Endothelial cell of umbilical vein (primary cell): ENCODE measurements at regions not wholly inside any gene's neighbourhood (a gene's known extent, or its start where the extent isn't known, plus 50 kb on each side); places are given as distances from the start of the nearest gene placed in this dataset.

Experiments used
- BruUV-seq: library from RNA; stranded (reverse); fragments of 400-500 nt; replicated peaks from 2 replicates; lab custom pipeline; 2021; lab: Mats Ljungman, UMichigan
- CTCF ChIA-PET: fragments of 300-600, 350-600 bp; sonication (Branson Sonifier 250); formaldehyde crosslinking; loops from one replicate; lab custom pipeline; 2021; ENCODE audit warnings: antibody characterized with exemption, inconsistent platforms; lab: Charles Lee
- POLR2A ChIA-PET: fragments of 300-600, 350-600 bp; sonication (Branson Sonifier 250); formaldehyde crosslinking; loops from one replicate; lab custom pipeline; 2021; ENCODE audit warnings: antibody characterized with exemption, inconsistent platforms; lab: Charles Lee
- DNase-seq: peaks from one replicate; pipeline ENCODE4 v3.0.0-alpha.2; 2011; ENCODE audit warnings: low read depth, low spot score
- FAIRE-seq: peaks from 2 replicates; lab custom pipeline; 2011; peaks lifted over from hg19 to GRCh38; lab: Jason Lieb, UNC
- H2AFZ ChIP-seq: 2 replicates; pipeline ENCODE4 v1.6.0; 2012; ENCODE audit warnings: low read depth, low read length, control low read depth, inconsistent platforms
- H3K27ac ChIP-seq: 2 replicates; pipeline ENCODE4 v1.5.1; 2011; ENCODE audit warnings: low read depth, mild to moderate bottlenecking, control low read depth, low read length, moderate library complexity; ENCODE audit not compliant: insufficient read depth
- H3K27me3 ChIP-seq, 2 experiments: 2 replicates each; pipeline versions ENCODE4 v1.6.0 to v1.6.1; 2011; ENCODE audit warnings: low read length in 2 of 2, mixed read lengths in 1 of 2; ENCODE audit not compliant: control insufficient read depth in 2 of 2, insufficient read depth in 2 of 2
- H3K36me3 ChIP-seq, 2 experiments: 2 replicates in 1 of 2; 3 replicates in 1 of 2; pipeline ENCODE4 v1.5.1; 2011; ENCODE audit warnings: low read length in 2 of 2, mild to moderate bottlenecking in 1 of 2, moderate library complexity in 1 of 2; ENCODE audit not compliant: control insufficient read depth in 2 of 2, insufficient read depth in 2 of 2; ENCODE audit errors: extremely low read depth in 1 of 2
- H3K4me1 ChIP-seq: 3 replicates; pipeline ENCODE4 v1.5.1; 2011; ENCODE audit warnings: mild to moderate bottlenecking, low read length; ENCODE audit not compliant: control insufficient read depth, insufficient read depth; ENCODE audit errors: extremely low read depth
- H3K4me2 ChIP-seq: 2 replicates; pipeline ENCODE4 v1.6.1; 2011; ENCODE audit warnings: low read length, control low read depth, mixed read lengths; ENCODE audit not compliant: insufficient read depth
- H3K4me3 ChIP-seq, 3 experiments: fragments of 200-600 bp in 1 of 3; sonication (generic), shearing (Covaris generic) in 1 of 3; replicated peaks in 1 of 3; 2 replicates each; pipeline ENCODE4 v1.5.1; 2011 to 2016; ENCODE audit warnings: control low read depth in 3 of 3, low read length in 3 of 3, mild to moderate bottlenecking in 2 of 3, inconsistent platforms in 1 of 3, low read depth in 1 of 3, moderate library complexity in 1 of 3; ENCODE audit not compliant: insufficient read depth in 1 of 3
- H3K79me2 ChIP-seq: 2 replicates; pipeline ENCODE4 v1.6.0; 2012; ENCODE audit warnings: low read length, inconsistent platforms; ENCODE audit not compliant: control insufficient read depth, insufficient read depth
- H3K9ac ChIP-seq: replicated peaks from 2 replicates; pipeline ENCODE3; 2011; ENCODE audit warnings: low read length, control low read depth; ENCODE audit not compliant: insufficient read depth; ENCODE audit errors: extremely low read depth
- H3K9me1 ChIP-seq: replicated peaks from 3 replicates; pipeline ENCODE4 v1.6.0; 2011; ENCODE audit warnings: mild to moderate bottlenecking, low read length; ENCODE audit not compliant: control insufficient read depth, insufficient read depth; ENCODE audit errors: extremely low read depth
- H3K9me3 ChIP-seq: replicated peaks from 2 replicates; pipeline ENCODE4 v1.5.1; 2012; ENCODE audit warnings: low read length, inconsistent platforms; ENCODE audit not compliant: control insufficient read depth, insufficient read depth
- H4K20me1 ChIP-seq: replicated peaks from 2 replicates; pipeline ENCODE3; 2011; ENCODE audit warnings: mild to moderate bottlenecking, low read length; ENCODE audit not compliant: control insufficient read depth, insufficient read depth; ENCODE audit errors: extremely low read depth
- EZH2 ChIP-seq: IDR thresholded peaks from 2 replicates; pipeline ENCODE4 v1.6.1; 2012; ENCODE audit warnings: borderline replicate concordance, low read depth, mild to moderate bottlenecking, moderate library complexity, low read length, inconsistent platforms; ENCODE audit not compliant: severe bottlenecking
- FOS ChIP-seq: IDR thresholded peaks from 2 replicates; pipeline ENCODE4 v1.6.1; 2011; ENCODE audit warnings: mild to moderate bottlenecking, low read length, moderate library complexity, borderline replicate concordance; ENCODE audit not compliant: insufficient read depth
- GATA2 ChIP-seq: IDR thresholded peaks from 2 replicates; pipeline ENCODE4 v1.7.0; 2011; ENCODE audit warnings: low read depth, mild to moderate bottlenecking, moderate library complexity, mixed read lengths, low read length; ENCODE audit not compliant: insufficient read length, insufficient read depth
- JUN ChIP-seq: IDR thresholded peaks from 2 replicates; pipeline ENCODE4 v1.6.1; 2011; ENCODE audit warnings: borderline replicate concordance, low read depth; ENCODE audit not compliant: insufficient read length, insufficient read depth
- MYC ChIP-seq: IDR thresholded peaks from one replicate; pipeline ENCODE4 v1.6.1; 2011; ENCODE audit warnings: mild to moderate bottlenecking, low read depth, low read length
- POLR2A ChIP-seq: IDR thresholded peaks from 2 replicates; pipeline ENCODE4 v1.6.1; 2012; ENCODE audit warnings: low read depth, mild to moderate bottlenecking, control low read depth, low read length
- POLR2AphosphoS5 ChIP-seq: IDR thresholded peaks from 2 replicates; pipeline ENCODE4 v1.6.1; 2012; ENCODE audit warnings: low read depth, mild to moderate bottlenecking, control low read depth, low read length, moderate library complexity; ENCODE audit not compliant: insufficient read depth
- dilution Hi-C: fragments of 300-500 bp; cut with MboI; formaldehyde crosslinking; loops from one replicate; pipeline ENCODE4 v1.15.0; 2019; ENCODE audit warnings: low sequenced_read_pairs; ENCODE audit not compliant: extremely low pct_ligation_motif_present
- intact Hi-C: fragments of 100-400 bp; cut with micrococcal nuclease; formaldehyde crosslinking; loops from one replicate; pipeline ENCODE4 v1.10.0; 2022
- TF ChIP-seq, protein P1 (sequence below): IDR thresholded peaks from 2 replicates; pipeline ENCODE4 v1.6.1; 2011; ENCODE audit not compliant: insufficient read depth, insufficient read length
- TF ChIP-seq, protein P2 (sequence below), 2 donors: IDR thresholded peaks; 1 replicate in 1 of 2; 2 replicates in 1 of 2; pipeline ENCODE4 v1.5.1; 2011; ENCODE audit warnings: low read length in 2 of 2, mild to moderate bottlenecking in 2 of 2, moderate library complexity in 2 of 2, control low read depth in 1 of 2, inconsistent platforms in 1 of 2, low read depth in 1 of 2; ENCODE audit not compliant: insufficient read depth in 1 of 2; ENCODE audit errors: extremely low read depth in 1 of 2

DNA sequence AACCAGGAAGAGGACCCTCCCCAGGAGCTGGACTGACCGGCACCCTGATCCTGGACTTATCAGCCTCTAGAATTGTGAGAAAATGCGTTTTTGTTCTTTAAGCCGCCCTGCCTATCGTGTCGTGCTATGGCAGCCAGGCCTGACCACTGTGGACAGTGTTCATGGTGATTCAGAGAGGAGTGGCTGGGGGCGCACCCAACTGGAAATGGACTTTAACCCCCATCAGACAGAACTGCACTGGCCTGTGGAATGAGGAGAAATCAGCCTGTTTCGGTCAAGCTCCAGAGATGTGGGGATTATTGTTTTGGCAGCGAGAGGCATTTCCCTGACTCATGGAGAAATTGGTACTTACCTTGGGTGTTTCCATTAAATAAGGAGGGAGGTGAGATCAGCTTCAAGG lies 1437.8 kb downstream of the BRD1 start:
- Histone ChIP-seq H3K9ac (no peak overlapping the region), H2AFZ (no peak overlapping the region), H3K4me3 (no peak overlapping the region), H3K4me2 (no peak overlapping the region), H3K79me2 (no peaks in the 10 kb centered on the region), H3K9me3 (peaks cover 22% of the 10 kb centered on the region), H3K9me1 (no peaks in the 10 kb centered on the region), H3K36me3 (no peaks in the 10 kb centered on the region), H3K4me1 (no peaks in the 10 kb centered on the region), H4K20me1 (no peaks in the 10 kb centered on the region), H3K27me3 (no peaks in the 10 kb centered on the region), H3K27ac (no peak overlapping the region)
- intact Hi-C loops: no loop called here
- no peak for DNase-seq
- no TSS peak for BruUV-seq
- FAIRE-seq: no peak
- ChIA-PET POLR2A (no interaction called here), CTCF (no interaction called here)
- dilution Hi-C loops: no loop called here
- TF ChIP-seq POLR2AphosphoS5 (no peak), FOS (no peak), GATA2 (no peak), JUN (no peak), MYC (no peak), POLR2A (no peak), EZH2 (no peak)
- TF ChIP-seq, protein P1, sequence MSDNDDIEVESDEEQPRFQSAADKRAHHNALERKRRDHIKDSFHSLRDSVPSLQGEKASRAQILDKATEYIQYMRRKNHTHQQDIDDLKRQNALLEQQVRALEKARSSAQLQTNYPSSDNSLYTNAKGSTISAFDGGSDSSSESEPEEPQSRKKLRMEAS: no peak
- TF ChIP-seq, protein P2, sequence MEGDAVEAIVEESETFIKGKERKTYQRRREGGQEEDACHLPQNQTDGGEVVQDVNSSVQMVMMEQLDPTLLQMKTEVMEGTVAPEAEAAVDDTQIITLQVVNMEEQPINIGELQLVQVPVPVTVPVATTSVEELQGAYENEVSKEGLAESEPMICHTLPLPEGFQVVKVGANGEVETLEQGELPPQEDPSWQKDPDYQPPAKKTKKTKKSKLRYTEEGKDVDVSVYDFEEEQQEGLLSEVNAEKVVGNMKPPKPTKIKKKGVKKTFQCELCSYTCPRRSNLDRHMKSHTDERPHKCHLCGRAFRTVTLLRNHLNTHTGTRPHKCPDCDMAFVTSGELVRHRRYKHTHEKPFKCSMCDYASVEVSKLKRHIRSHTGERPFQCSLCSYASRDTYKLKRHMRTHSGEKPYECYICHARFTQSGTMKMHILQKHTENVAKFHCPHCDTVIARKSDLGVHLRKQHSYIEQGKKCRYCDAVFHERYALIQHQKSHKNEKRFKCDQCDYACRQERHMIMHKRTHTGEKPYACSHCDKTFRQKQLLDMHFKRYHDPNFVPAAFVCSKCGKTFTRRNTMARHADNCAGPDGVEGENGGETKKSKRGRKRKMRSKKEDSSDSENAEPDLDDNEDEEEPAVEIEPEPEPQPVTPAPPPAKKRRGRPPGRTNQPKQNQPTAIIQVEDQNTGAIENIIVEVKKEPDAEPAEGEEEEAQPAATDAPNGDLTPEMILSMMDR (IDR thresholded peaks at IDR 0.05; ENCODE audit: extremely low read depth in 1 of 2, insufficient read depth in 1 of 2, low read depth in 1 of 2, low read length in 2 of 2): no peak
